Osteoblast (primary cell): ENCODE measurements at regions not wholly inside any gene's neighbourhood (a gene's known extent, or its start where the extent isn't known, plus 50 kb on each side); places are given as distances from the start of the nearest gene placed in this dataset.

Source experiments
- DNase-seq: peaks from one replicate; pipeline ENCODE4 v3.0.0; 2011; ENCODE audit warnings: low spot score, mixed read lengths; ENCODE audit not compliant: insufficient read length; ENCODE audit errors: missing footprints
- H2AFZ ChIP-seq: 2 replicates; pipeline ENCODE4 v1.6.0; 2011; ENCODE audit warnings: mild to moderate bottlenecking, low read length
- H3K27ac ChIP-seq: 2 replicates; pipeline ENCODE4 v1.5.1; 2011; ENCODE audit warnings: mild to moderate bottlenecking, low read depth, low read length, moderate library complexity
- H3K27me3 ChIP-seq: 2 replicates; pipeline ENCODE4 v1.6.0; 2012; ENCODE audit warnings: mild to moderate bottlenecking, control low read depth, inconsistent platforms, low read length, moderate library complexity; ENCODE audit not compliant: insufficient read depth
- H3K36me3 ChIP-seq: 2 replicates; pipeline ENCODE4 v1.5.1; 2011; ENCODE audit warnings: mild to moderate bottlenecking, low read length, control low read depth, moderate library complexity; ENCODE audit not compliant: insufficient read depth
- H3K4me1 ChIP-seq: 2 replicates; pipeline ENCODE4 v1.5.1; 2011; ENCODE audit warnings: mild to moderate bottlenecking, low read length, control low read depth, moderate library complexity; ENCODE audit not compliant: insufficient read depth
- H3K4me2 ChIP-seq: 2 replicates; pipeline ENCODE4 v1.6.0; 2011; ENCODE audit warnings: mild to moderate bottlenecking, low read length; ENCODE audit not compliant: insufficient read depth
- H3K4me3 ChIP-seq: fragments of 200-600 bp; sonication (generic); 3 replicates; pipeline ENCODE4 v1.5.1; 2012; ENCODE audit warnings: mild to moderate bottlenecking, low read length, inconsistent platforms; ENCODE audit not compliant: insufficient read depth
- H3K79me2 ChIP-seq: 2 replicates; pipeline ENCODE4 v1.6.0; 2012; ENCODE audit warnings: mild to moderate bottlenecking, low read length, control low read depth, inconsistent platforms; ENCODE audit not compliant: insufficient read depth
- H3K9me3 ChIP-seq: 2 replicates; pipeline ENCODE4 v1.5.1; 2011; ENCODE audit warnings: low read depth, low read length, control low read depth
- H4K20me1 ChIP-seq: 2 replicates; pipeline ENCODE4 v1.6.0; 2012; ENCODE audit warnings: mild to moderate bottlenecking, low read length, control low read depth; ENCODE audit not compliant: insufficient read depth
- CTCF ChIP-seq: IDR thresholded peaks from 2 replicates; pipeline ENCODE4 v1.5.1; 2011; ENCODE audit warnings: mild to moderate bottlenecking, low read depth, low read length, moderate library complexity; ENCODE audit errors: extremely low read depth

GRCh38 chr4:153090181-153090580, 114.1 kb upstream of the TRIM2 start:
- Histone ChIP-seq H3K79me2 (no peaks in the 10 kb centered on the region), H4K20me1 (no peaks in the 10 kb centered on the region), H3K4me1 (peaks cover 4% of the 10 kb centered on the region), H3K27ac (no peak overlapping the region), H3K36me3 (no peaks in the 10 kb centered on the region), H2AFZ (no peak overlapping the region), H3K9me3 (no peaks in the 10 kb centered on the region), H3K4me2 (no peak overlapping the region), H3K4me3 (no peak overlapping the region), H3K27me3 (peaks cover 32% of the 10 kb centered on the region)
- TF ChIP-seq CTCF: no peak
- DNase-seq: no peak

- no peak for TF ChIP-seq CTCF
- no peaks in the 10 kb centered on the region for H3K36me3 ChIP-seq
- no peaks in the 10 kb centered on the region for H4K20me1 ChIP-seq
- no peaks in the 10 kb centered on the region for H3K79me2 ChIP-seq
- peaks cover 31% of the 10 kb centered on the region for H3K27me3 ChIP-seq
- no peak for DNase-seq
- H3K9me3 ChIP-seq: no peaks in the 10 kb centered on the region
- no peak overlapping the region for H3K27ac ChIP-seq
- H3K4me3 ChIP-seq: no peak overlapping the region
- no peak overlapping the region for H3K4me2 ChIP-seq
- no peak overlapping the region for H2AFZ ChIP-seq
- no peaks in the 10 kb centered on the region for H3K4me1 ChIP-seq
These were observed 113.4 kb upstream of the TRIM2 start for GRCh38 chr4:153090670-153091385.

- no peaks in the 10 kb centered on the region for H3K9me3 ChIP-seq
- no peak overlapping the region for H2AFZ ChIP-seq
- H3K4me3 ChIP-seq: no peak overlapping the region
- no peak overlapping the region for H3K27ac ChIP-seq
- no peak for TF ChIP-seq CTCF
- H3K36me3 ChIP-seq: no peaks in the 10 kb centered on the region
- H4K20me1 ChIP-seq: no peaks in the 10 kb centered on the region
- no peaks in the 10 kb centered on the region for H3K4me1 ChIP-seq
- DNase-seq: no peak
- H3K27me3 ChIP-seq: peaks cover 19% of the 10 kb centered on the region
- no peaks in the 10 kb centered on the region for H3K79me2 ChIP-seq
- H3K4me2 ChIP-seq: no peak overlapping the region
These were observed 110.8 kb upstream of the TRIM2 start for GRCh38 chr4:153093396-153093795.

- Histone ChIP-seq H3K79me2 (no peaks in the 10 kb centered on the region), H3K4me3 (no peak overlapping the region), H3K36me3 (no peaks in the 10 kb centered on the region), H3K9me3 (no peaks in the 10 kb centered on the region), H3K4me2 (no peak overlapping the region), H3K27ac (no peak overlapping the region), H4K20me1 (no peaks in the 10 kb centered on the region), H3K27me3 (peaks cover 19% of the 10 kb centered on the region), H2AFZ (no peak overlapping the region), H3K4me1 (no peaks in the 10 kb centered on the region)
- no peak for TF ChIP-seq CTCF
- DNase-seq: no peak
These were observed 110.4 kb upstream of the TRIM2 start for GRCh38 chr4:153093802-153094201.
